GM13976 (cell line): ENCODE measurements at regions not wholly inside any gene's neighbourhood (a gene's known extent, or its start where the extent isn't known, plus 50 kb on each side); places are given as distances from the start of the nearest gene placed in this dataset.

ENCODE experiments used
- DNase-seq: peaks from one replicate; pipeline ENCODE4 v3.0.0; 2012; ENCODE audit warnings: low spot score
- in situ Hi-C: fragments of 300-500 bp; cut with MboI; formaldehyde crosslinking; loops from one replicate; pipeline ENCODE4 v1.12.0; 2022; ENCODE audit warnings: low sequenced_read_pairs, mixed read lengths, inconsistent platforms; ENCODE audit not compliant: unreplicated experiment
- TF ChIP-seq, protein P1 (sequence below): IDR thresholded peaks from 2 replicates; pipeline ENCODE4 v1.5.1; 2012; ENCODE audit warnings: borderline replicate concordance, mild to moderate bottlenecking; ENCODE audit not compliant: insufficient read depth; ENCODE audit errors: extremely low read depth, missing control alignments, control extremely low read depth

DNA sequence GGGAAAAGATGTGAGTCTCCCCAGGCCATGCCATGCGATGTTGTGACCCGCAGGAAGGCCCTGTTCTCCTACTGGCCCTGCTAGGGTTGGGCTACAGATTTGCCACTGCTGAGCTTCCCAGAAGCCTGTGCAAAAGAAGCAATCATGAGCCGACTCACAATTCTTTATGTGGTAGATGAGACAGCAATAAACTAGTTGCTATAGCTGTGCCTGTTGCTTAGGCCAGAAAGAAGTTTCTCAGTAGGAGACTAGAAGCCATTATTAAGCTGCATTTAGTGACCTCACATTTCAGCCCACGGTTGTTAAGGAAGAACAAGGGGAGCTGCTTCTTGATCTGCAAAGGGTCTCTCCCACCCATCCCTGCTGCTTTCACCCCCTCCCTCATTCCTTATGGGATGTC, 239.4 kb upstream of the CRY1 start:
- TF ChIP-seq, protein P1, sequence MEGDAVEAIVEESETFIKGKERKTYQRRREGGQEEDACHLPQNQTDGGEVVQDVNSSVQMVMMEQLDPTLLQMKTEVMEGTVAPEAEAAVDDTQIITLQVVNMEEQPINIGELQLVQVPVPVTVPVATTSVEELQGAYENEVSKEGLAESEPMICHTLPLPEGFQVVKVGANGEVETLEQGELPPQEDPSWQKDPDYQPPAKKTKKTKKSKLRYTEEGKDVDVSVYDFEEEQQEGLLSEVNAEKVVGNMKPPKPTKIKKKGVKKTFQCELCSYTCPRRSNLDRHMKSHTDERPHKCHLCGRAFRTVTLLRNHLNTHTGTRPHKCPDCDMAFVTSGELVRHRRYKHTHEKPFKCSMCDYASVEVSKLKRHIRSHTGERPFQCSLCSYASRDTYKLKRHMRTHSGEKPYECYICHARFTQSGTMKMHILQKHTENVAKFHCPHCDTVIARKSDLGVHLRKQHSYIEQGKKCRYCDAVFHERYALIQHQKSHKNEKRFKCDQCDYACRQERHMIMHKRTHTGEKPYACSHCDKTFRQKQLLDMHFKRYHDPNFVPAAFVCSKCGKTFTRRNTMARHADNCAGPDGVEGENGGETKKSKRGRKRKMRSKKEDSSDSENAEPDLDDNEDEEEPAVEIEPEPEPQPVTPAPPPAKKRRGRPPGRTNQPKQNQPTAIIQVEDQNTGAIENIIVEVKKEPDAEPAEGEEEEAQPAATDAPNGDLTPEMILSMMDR = no peak
- in situ Hi-C loops = no loop called here

DNA sequence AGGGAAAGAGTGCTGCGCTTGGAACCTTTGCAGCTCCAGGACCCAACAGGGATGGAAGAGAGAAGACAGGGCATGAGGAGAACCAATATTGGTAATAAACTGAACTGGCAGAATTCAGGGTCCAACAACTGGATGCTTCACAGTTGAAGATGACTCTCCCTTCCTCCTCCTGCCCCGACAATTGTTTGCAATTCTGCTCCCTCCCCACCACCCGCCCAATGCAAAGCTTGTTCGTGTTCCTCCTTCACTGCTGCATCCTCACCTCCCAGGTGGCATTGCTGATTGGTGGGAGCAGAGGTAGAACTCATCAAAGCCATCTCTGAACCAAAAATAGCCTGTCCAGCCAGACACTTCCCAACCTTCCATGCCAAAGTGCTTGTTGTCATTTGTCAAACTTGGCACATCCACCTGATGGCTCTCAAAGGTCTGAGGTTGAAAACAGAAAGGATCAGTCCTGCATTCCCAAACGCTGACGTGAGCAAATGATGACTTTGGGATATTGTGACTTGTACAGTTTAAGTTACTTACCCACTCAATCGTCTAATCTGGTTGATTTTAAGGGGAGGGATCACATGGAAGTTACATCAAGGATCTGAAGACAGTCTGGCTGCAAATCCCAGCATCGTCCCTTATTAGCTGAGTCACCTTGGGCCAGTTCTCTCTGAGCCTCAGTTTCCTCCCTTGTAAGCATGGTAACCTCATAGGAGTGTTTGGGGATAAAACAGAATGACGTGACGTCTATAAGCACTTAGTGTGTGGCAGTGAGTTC, 242.6 kb upstream of the CRY1 start:
- no peak for DNase-seq
- TF ChIP-seq, protein P1 = no peak
- in situ Hi-C loops = no loop called here

More for the DNA sequence above, 239.4 kb upstream of the CRY1 start:
- DNase-seq = no peak

GRCh38 chr12:107336695-107337094, 243.3 kb upstream of the CRY1 start:
- in situ Hi-C loops = no loop called here
- DNase-seq = no peak
- TF ChIP-seq, protein P1 = no peak

GRCh38 chr12:107337346-107338095, 244.2 kb upstream of the CRY1 start:
- in situ Hi-C loops = no loop called here
- no peak for DNase-seq
- TF ChIP-seq, protein P1 = no peak

DNA sequence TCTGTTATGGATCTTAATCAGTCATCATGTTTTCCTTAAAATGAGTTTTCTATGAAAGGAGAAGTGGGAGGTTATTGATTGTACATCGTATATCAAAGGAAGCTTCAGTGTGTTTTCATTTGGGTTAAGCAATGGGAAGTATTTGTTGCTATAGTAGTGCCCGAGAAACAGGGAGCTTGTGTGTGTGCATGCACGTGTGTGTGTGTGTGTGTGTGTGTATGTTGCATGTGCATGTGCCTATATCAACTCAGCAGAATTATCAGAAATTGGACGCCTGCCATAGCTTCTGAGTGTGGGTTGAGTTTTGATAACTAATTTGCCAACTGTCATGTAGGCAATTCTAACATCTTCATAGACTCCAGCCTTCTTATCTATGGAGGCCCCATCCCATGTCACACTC, 246.1 kb upstream of the CRY1 start:
- no peak for DNase-seq
- TF ChIP-seq, protein P1 = no peak
- in situ Hi-C loops = no loop called here

DNA sequence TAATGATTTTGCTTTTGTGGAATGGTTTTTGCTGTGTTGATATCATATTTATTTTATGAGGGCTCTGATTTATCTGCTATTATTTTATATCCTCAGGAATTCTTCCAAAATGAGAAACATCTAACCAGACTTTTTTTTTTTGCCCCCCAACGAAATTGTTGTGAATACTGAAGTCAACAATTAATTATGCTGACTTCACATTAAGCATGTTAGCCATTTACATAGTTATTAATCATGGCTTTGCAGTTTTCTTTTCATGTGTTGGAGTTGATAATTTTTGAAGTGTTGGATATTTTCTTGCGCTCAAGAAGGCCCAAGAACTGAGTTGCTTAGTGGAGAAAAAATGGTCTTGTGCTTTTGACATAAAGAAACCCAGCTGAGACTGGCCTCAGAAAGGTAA, 246.6 kb upstream of the CRY1 start:
- in situ Hi-C loops = no loop called here
- DNase-seq = no peak
- TF ChIP-seq, protein P1 = no peak

GRCh38 chr12:107340898-107341297, 247.5 kb upstream of the CRY1 start:
- TF ChIP-seq, protein P1 = no peak
- in situ Hi-C loops = no loop called here
- no peak for DNase-seq
